H9 (cell line): ENCODE measurements at regions not wholly inside any gene's neighbourhood (a gene's known extent, or its start where the extent isn't known, plus 50 kb on each side); places are given as distances from the start of the nearest gene placed in this dataset.

ENCODE experiments used
- DNase-seq: peaks from one replicate; pipeline ENCODE4 v3.0.0-alpha.2; 2017
- H2AFZ ChIP-seq: one replicate; pipeline ENCODE4 v1.6.1; 2013; ENCODE audit warnings: mild to moderate bottlenecking, low read length, control low read depth, moderate library complexity
- H2AK5ac ChIP-seq: 2 replicates; pipeline ENCODE4 v1.6.1; 2013; ENCODE audit warnings: low read length, control low read depth, mixed read lengths; ENCODE audit not compliant: insufficient read length
- H2BK120ac ChIP-seq: one replicate; pipeline ENCODE4 v1.6.1; 2013; ENCODE audit warnings: low read depth, mild to moderate bottlenecking, low read length, control low read depth, inconsistent platforms; ENCODE audit not compliant: poor library complexity, severe bottlenecking
- H2BK12ac ChIP-seq: 2 replicates; pipeline ENCODE4 v1.6.1; 2013; ENCODE audit warnings: low read length, control low read depth, mixed read lengths, low read depth; ENCODE audit not compliant: insufficient read length
- H2BK15ac ChIP-seq: 2 replicates; pipeline ENCODE4 v1.6.1; 2013; ENCODE audit warnings: low read depth, low read length, control low read depth
- H2BK20ac ChIP-seq: one replicate; pipeline ENCODE4 v1.6.1; 2013; ENCODE audit warnings: low read depth, mild to moderate bottlenecking, low read length, control low read depth, inconsistent platforms; ENCODE audit not compliant: poor library complexity, severe bottlenecking
- H2BK5ac ChIP-seq: 2 replicates; pipeline ENCODE4 v1.6.1; 2013; ENCODE audit warnings: low read length, control low read depth, mixed read lengths; ENCODE audit not compliant: insufficient read length
- H3K14ac ChIP-seq: 2 replicates; pipeline ENCODE4 v1.6.1; 2013; ENCODE audit warnings: low read length, control low read depth; ENCODE audit not compliant: insufficient read depth
- H3K18ac ChIP-seq: 2 replicates; pipeline ENCODE4 v1.6.1; 2013; ENCODE audit warnings: low read depth, mild to moderate bottlenecking, mixed read lengths, low read length, control low read depth; ENCODE audit not compliant: insufficient read length
- H3K23ac ChIP-seq: 2 replicates; pipeline ENCODE4 v1.6.1; 2013; ENCODE audit warnings: low read length, control low read depth, mixed read lengths, low read depth; ENCODE audit not compliant: insufficient read length
- H3K23me2 ChIP-seq: 2 replicates; pipeline ENCODE4 v1.6.1; 2013; ENCODE audit warnings: low read depth, mild to moderate bottlenecking, mixed read lengths, low read length, control low read depth; ENCODE audit not compliant: insufficient read length, poor library complexity, severe bottlenecking
- H3K27ac ChIP-seq: 2 replicates; pipeline ENCODE4 v1.5.1; 2013; ENCODE audit warnings: low read length, control low read depth, mixed read lengths, low read depth; ENCODE audit not compliant: insufficient read length
- H3K27me3 ChIP-seq: 2 replicates; pipeline ENCODE4 v1.6.1; 2013; ENCODE audit warnings: low read length, control low read depth, inconsistent platforms; ENCODE audit not compliant: insufficient read depth
- H3K4ac ChIP-seq: 2 replicates; pipeline ENCODE4 v1.6.1; 2013; ENCODE audit warnings: low read depth, mild to moderate bottlenecking, control low read depth, inconsistent platforms, low read length, moderate library complexity
- H3K4me1 ChIP-seq: 2 replicates; pipeline ENCODE4 v1.6.1; 2013; ENCODE audit warnings: low read length, control low read depth, inconsistent platforms; ENCODE audit not compliant: insufficient read depth
- H3K4me2 ChIP-seq: 2 replicates; pipeline ENCODE4 v1.6.1; 2013; ENCODE audit warnings: low read length, control low read depth, mixed read lengths; ENCODE audit not compliant: insufficient read length, insufficient read depth
- H3K56ac ChIP-seq: 2 replicates; pipeline ENCODE4 v1.6.1; 2013; ENCODE audit warnings: low read depth, mild to moderate bottlenecking, mixed read lengths, low read length, control low read depth; ENCODE audit not compliant: insufficient read length
- H3K79me1 ChIP-seq: 2 replicates; pipeline ENCODE4 v1.6.1; 2013; ENCODE audit warnings: low read depth, mild to moderate bottlenecking, moderate library complexity, low read length, control low read depth, inconsistent platforms; ENCODE audit not compliant: insufficient read depth, poor library complexity, severe bottlenecking
- H3K79me2 ChIP-seq: 2 replicates; pipeline ENCODE4 v1.6.1; 2013; ENCODE audit warnings: low read length, control low read depth, inconsistent platforms; ENCODE audit not compliant: insufficient read depth
- H3K9ac ChIP-seq: 2 replicates; pipeline ENCODE4 v1.6.1; 2013; ENCODE audit warnings: low read length, control low read depth, mixed read lengths; ENCODE audit not compliant: insufficient read length; ENCODE audit errors: extremely low read depth
- H3K9me3 ChIP-seq: one replicate; pipeline ENCODE4 v1.6.1; 2013; ENCODE audit warnings: low read depth, low read length, inconsistent platforms; ENCODE audit not compliant: control insufficient read depth
- H3T11ph ChIP-seq: one replicate; pipeline ENCODE4 v1.6.1; 2013; ENCODE audit warnings: mild to moderate bottlenecking, low read length, control low read depth, inconsistent platforms
- H4K20me1 ChIP-seq: one replicate; pipeline ENCODE4 v1.6.1; 2013; ENCODE audit not compliant: control insufficient read depth, insufficient read length, insufficient read depth
- H4K5ac ChIP-seq: 2 replicates; pipeline ENCODE4 v1.6.1; 2013; ENCODE audit warnings: low read depth, mild to moderate bottlenecking, mixed read lengths, low read length, control low read depth; ENCODE audit not compliant: insufficient read length
- H4K8ac ChIP-seq: replicated peaks from 2 replicates; pipeline ENCODE4 v1.6.1; 2013; ENCODE audit warnings: low read length, control low read depth, mixed read lengths, low read depth; ENCODE audit not compliant: insufficient read length
- H4K91ac ChIP-seq: 2 replicates; pipeline ENCODE4 v1.6.1; 2013; ENCODE audit warnings: low read depth, mild to moderate bottlenecking, moderate library complexity, mixed read lengths, low read length, control low read depth; ENCODE audit not compliant: insufficient read length
- H3K27ac Mint-ChIP-seq, 3 experiments: 2 replicates in 2 of 3; 3 replicates in 1 of 3; pipeline ENCODE4 v1.8.0; 2020 to 2021; ENCODE audit warnings: mixed read lengths in 3 of 3, mild to moderate bottlenecking in 1 of 3, moderate library complexity in 1 of 3
- H3K27me3 Mint-ChIP-seq: 2 replicates; pipeline ENCODE4 v1.8.0; 2021; ENCODE audit warnings: low read depth, mild to moderate bottlenecking, moderate library complexity, mixed read lengths
- H3K36me3 Mint-ChIP-seq, 3 experiments: 2 replicates in 2 of 3; 3 replicates in 1 of 3; pipeline ENCODE4 v1.8.0; 2020 to 2021; ENCODE audit warnings: low read depth in 3 of 3, mixed read lengths in 3 of 3; ENCODE audit not compliant: insufficient read depth in 1 of 3
- H3K4me1 Mint-ChIP-seq, 2 experiments: 2 replicates each; pipeline ENCODE4 v1.8.0; 2020; ENCODE audit warnings: mixed read lengths in 2 of 2
- H3K4me3 Mint-ChIP-seq, 2 experiments: 2 replicates in 1 of 2; 3 replicates in 1 of 2; pipeline ENCODE4 v1.8.0; 2020 to 2021; ENCODE audit warnings: mild to moderate bottlenecking in 2 of 2, mixed read lengths in 2 of 2, moderate library complexity in 1 of 2
- H3K9me3 Mint-ChIP-seq, 2 experiments: 2 replicates in 1 of 2; 3 replicates in 1 of 2; pipeline ENCODE4 v1.8.0; 2020; ENCODE audit warnings: mild to moderate bottlenecking in 2 of 2, mixed read lengths in 2 of 2, moderate library complexity in 1 of 2
- CTCF ChIP-seq: fragments of 200-600 bp; sonication (generic); conservative IDR thresholded peaks from 3 replicates; pipeline ENCODE4 v1.8.0; 2021; ENCODE audit warnings: antibody characterized with exemption, mild to moderate bottlenecking
- WGBS: extraction: QIAGEN DNeasy Blood & Tissue Kit; methylation state at CpG from one replicate; pipeline ENCODE4 v1.1.7; 2013; ENCODE audit warnings: missing lambda C conversion rate, low lambda C conversion rate, mixed read lengths; ENCODE audit not compliant: insufficient read length; ENCODE audit errors: extremely low coverage; 5-methylcytosine and 5-hydroxymethylcytosine counted together

- Histone ChIP-seq H3K14ac (no peak overlapping the region), H2BK120ac (no peak overlapping the region), H3K4me1 (no peaks in the 10 kb centered on the region), H2BK12ac (no peak overlapping the region), H4K8ac (no peak overlapping the region), H2BK5ac (no peak overlapping the region), H2BK15ac (no peak overlapping the region), H2BK20ac (no peak overlapping the region), H3K79me2 (no peaks in the 10 kb centered on the region), H2AK5ac (no peak overlapping the region), H3K56ac (no peak overlapping the region), H3K4me2 (no peak overlapping the region), H3K23me2 (no peaks in the 10 kb centered on the region), H3T11ph (no peak overlapping the region), H3K9me3 (no peaks in the 10 kb centered on the region), H3K27me3 (no peaks in the 10 kb centered on the region), H4K91ac (no peak overlapping the region), H4K20me1 (no peaks in the 10 kb centered on the region), H3K23ac (no peak overlapping the region), H3K4ac (no peak overlapping the region), H3K9ac (no peak overlapping the region), H3K79me1 (no peaks in the 10 kb centered on the region), H3K27ac (no peak overlapping the region), H3K18ac (no peak overlapping the region), H4K5ac (no peak overlapping the region), H2AFZ (no peak overlapping the region)
- TF ChIP-seq CTCF: no peak
- no peaks in the 10 kb centered on the region for H3K9me3 Mint-ChIP-seq
- H3K36me3 Mint-ChIP-seq: no peaks in the 10 kb centered on the region; a peak in 1 of 7 replicates
- DNase-seq: no peak
- H3K4me3 Mint-ChIP-seq: no peak overlapping the region
- WGBS: no CpG with 5 or more reads among the region's 5 CpGs
- peaks cover 8% of the 10 kb centered on the region for H3K27me3 Mint-ChIP-seq
- H3K27ac Mint-ChIP-seq: no peak overlapping the region
- peaks cover 27 to 28% of the 10 kb centered on the region in 2 experiments for H3K4me1 Mint-ChIP-seq
These were observed 93.5 kb upstream of the DBX1 start for GRCh38 chr11:20253796-20254195.
